ENCODE measurements at regions not wholly inside any gene's neighbourhood (a gene's known extent, or its start where the extent isn't known, plus 50 kb on each side); places are given as distances from the start of the nearest gene placed in this dataset.

GRCh38 chr18:41783065-41783818 is 171.8 kb upstream of the PIK3C3 start:
- DNase-seq (ENCODE audit: low read depth in 2 of 2) = no peak
- no peak overlapping the region for H3K4me3 ChIP-seq (replicated peaks in 1 of 2; ENCODE audit: low read depth in 2 of 2, low read length in 2 of 2)
- TF ChIP-seq, protein P1, sequence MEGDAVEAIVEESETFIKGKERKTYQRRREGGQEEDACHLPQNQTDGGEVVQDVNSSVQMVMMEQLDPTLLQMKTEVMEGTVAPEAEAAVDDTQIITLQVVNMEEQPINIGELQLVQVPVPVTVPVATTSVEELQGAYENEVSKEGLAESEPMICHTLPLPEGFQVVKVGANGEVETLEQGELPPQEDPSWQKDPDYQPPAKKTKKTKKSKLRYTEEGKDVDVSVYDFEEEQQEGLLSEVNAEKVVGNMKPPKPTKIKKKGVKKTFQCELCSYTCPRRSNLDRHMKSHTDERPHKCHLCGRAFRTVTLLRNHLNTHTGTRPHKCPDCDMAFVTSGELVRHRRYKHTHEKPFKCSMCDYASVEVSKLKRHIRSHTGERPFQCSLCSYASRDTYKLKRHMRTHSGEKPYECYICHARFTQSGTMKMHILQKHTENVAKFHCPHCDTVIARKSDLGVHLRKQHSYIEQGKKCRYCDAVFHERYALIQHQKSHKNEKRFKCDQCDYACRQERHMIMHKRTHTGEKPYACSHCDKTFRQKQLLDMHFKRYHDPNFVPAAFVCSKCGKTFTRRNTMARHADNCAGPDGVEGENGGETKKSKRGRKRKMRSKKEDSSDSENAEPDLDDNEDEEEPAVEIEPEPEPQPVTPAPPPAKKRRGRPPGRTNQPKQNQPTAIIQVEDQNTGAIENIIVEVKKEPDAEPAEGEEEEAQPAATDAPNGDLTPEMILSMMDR (IDR thresholded peaks at IDR 0.05; ENCODE audit: low read depth, low read length) = no peak

DNA sequence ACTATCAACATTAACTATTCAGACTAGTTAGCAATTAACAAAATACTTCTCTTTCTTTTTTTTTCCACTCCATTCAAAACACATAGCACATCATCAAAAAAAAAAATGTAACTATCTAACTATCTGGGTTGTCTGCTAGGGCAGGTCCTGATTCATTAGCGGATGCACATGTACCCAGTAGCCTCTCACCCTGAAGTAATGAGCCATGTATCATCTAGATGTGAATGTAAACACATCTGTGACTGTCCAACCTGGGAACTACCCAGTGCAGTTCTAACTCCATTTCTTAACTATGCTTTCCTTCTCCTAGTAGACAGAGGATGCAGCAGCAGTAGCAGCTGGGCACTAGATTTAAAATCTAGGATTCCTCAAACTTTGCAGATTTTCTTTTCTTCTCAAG is 183.1 kb upstream of the PIK3C3 start:
- no peak for DNase-seq (ENCODE audit: low read depth in 2 of 2)
- TF ChIP-seq, protein P1 (IDR thresholded peaks at IDR 0.05; ENCODE audit: low read depth, low read length) = no peak
- no peak overlapping the region for H3K4me3 ChIP-seq (replicated peaks in 1 of 2; ENCODE audit: low read depth in 2 of 2, low read length in 2 of 2)

- no peak for DNase-seq (ENCODE audit: low read depth in 2 of 2)
- TF ChIP-seq, protein P1 (IDR thresholded peaks at IDR 0.05; ENCODE audit: low read depth, low read length) = no peak
- no peak overlapping the region for H3K4me3 ChIP-seq (replicated peaks in 1 of 2; ENCODE audit: low read depth in 2 of 2, low read length in 2 of 2)
Measured at GRCh38 chr18:41769265-41769664, 185.8 kb upstream of the PIK3C3 start.

DNA sequence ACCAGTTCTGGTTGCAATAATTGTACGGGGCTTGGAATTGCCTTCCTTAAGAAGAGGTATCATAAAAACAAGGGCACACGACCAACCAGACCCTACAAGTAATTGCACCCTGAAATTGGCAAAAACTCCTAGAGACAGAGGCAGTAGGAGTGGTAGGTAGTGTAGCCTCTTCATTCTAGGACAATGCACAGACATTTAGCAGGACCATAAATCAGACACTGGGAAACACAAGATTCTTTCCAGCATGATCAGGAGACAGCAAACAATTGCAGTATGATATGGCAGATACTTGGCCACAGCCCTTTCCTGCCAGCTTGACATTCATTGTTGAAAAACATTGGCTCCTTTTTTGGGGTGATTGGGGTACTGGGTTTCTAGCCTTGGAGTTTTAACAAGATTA is 186.6 kb upstream of the PIK3C3 start:
- no peak for DNase-seq (ENCODE audit: low read depth in 2 of 2)
- TF ChIP-seq, protein P1 (IDR thresholded peaks at IDR 0.05; ENCODE audit: low read depth, low read length) = no peak
- H3K4me3 ChIP-seq (replicated peaks in 1 of 2; ENCODE audit: low read depth in 2 of 2, low read length in 2 of 2) = no peak overlapping the region

GRCh38 chr18:41767960-41768359 is 187.1 kb upstream of the PIK3C3 start:
- peak; percentile 49 to 65 for DNase-seq (ENCODE audit: low read depth in 2 of 2)
- H3K4me3 ChIP-seq (replicated peaks in 1 of 2; ENCODE audit: low read depth in 2 of 2, low read length in 2 of 2) = no peak overlapping the region
- TF ChIP-seq, protein P1 (IDR thresholded peaks at IDR 0.05; ENCODE audit: low read depth, low read length) = peak; percentile 18

DNA sequence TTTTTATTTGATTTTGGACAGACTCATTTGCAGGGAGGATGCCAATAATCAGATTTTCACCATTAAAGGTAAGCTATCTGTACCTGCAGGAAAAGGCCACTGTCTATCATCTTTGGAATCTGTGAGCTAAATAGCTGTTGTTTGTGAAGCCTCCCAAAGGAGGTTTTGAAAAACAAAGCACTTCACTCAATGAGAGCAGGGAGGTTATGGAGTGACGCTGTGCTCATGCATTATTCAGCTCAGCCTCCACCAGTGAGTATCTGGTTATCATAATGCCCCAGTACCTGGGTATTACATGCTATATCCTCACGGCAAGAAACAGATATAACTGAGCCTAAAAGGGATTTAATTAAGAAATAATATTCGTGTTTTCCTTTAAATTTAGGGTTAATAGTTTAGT is 189.6 kb upstream of the PIK3C3 start:
- no peak overlapping the region for H3K4me3 ChIP-seq (replicated peaks in 1 of 2; ENCODE audit: low read depth in 2 of 2, low read length in 2 of 2)
- TF ChIP-seq, protein P1 (IDR thresholded peaks at IDR 0.05; ENCODE audit: low read depth, low read length) = no peak

GRCh38 chr18:41763361-41763760 is 191.7 kb upstream of the PIK3C3 start:
- TF ChIP-seq, protein P1 (IDR thresholded peaks at IDR 0.05; ENCODE audit: low read depth, low read length) = no peak
- DNase-seq (ENCODE audit: low read depth in 2 of 2) = no peak
- no peak overlapping the region for H3K4me3 ChIP-seq (replicated peaks in 1 of 2; ENCODE audit: low read depth in 2 of 2, low read length in 2 of 2)

More for the DNA sequence above, 189.6 kb upstream of the PIK3C3 start:
- no peak for DNase-seq (ENCODE audit: low read depth in 2 of 2)
